WTC11 (cell line): ENCODE measurements at regions not wholly inside any gene's neighbourhood (a gene's known extent, or its start where the extent isn't known, plus 50 kb on each side); places are given as distances from the start of the nearest gene placed in this dataset.

ENCODE experiments used
- ATAC-seq: fragments of 200-7000 bp; cut with Tn5 transposase; 2 replicates; pipeline ENCODE4 v1.10.0; 2021; ENCODE audit warnings: mild to moderate bottlenecking, moderate library complexity
- CTCF ChIA-PET: fragments of 300-600 bp; sonication (Branson Sonifier 250); formaldehyde crosslinking; loops from one replicate; lab custom pipeline; 2021; ENCODE audit warnings: antibody characterized with exemption; lab: Charles Lee
- POLR2A ChIA-PET: fragments of 350-600 bp; sonication (Branson Sonifier 250); formaldehyde crosslinking; loops from one replicate; lab custom pipeline; 2021; ENCODE audit warnings: antibody characterized with exemption; lab: Charles Lee
- DNase-seq: peaks from one replicate; pipeline ENCODE4 v3.0.0; 2021; ENCODE audit warnings: low spot score
- H3K27ac Mint-ChIP-seq: 2 replicates; pipeline ENCODE4 v1.8.0; 2021; ENCODE audit warnings: mixed read lengths
- H3K27me3 Mint-ChIP-seq: 2 replicates; pipeline ENCODE4 v1.8.0; 2021; ENCODE audit warnings: low read depth, mild to moderate bottlenecking, moderate library complexity, mixed read lengths
- H3K36me3 Mint-ChIP-seq: 2 replicates; pipeline ENCODE4 v1.8.0; 2021; ENCODE audit warnings: mixed read lengths
- H3K4me1 Mint-ChIP-seq: 2 replicates; pipeline ENCODE4 v1.8.0; 2022; ENCODE audit warnings: mixed read lengths
- H3K4me3 Mint-ChIP-seq: 2 replicates; pipeline ENCODE4 v1.8.0; 2021; ENCODE audit warnings: mild to moderate bottlenecking, moderate library complexity, mixed read lengths
- H3K9me3 Mint-ChIP-seq: 2 replicates; pipeline ENCODE4 v1.8.0; 2021; ENCODE audit warnings: mixed read lengths
- AFF4 ChIP-seq: sonication (generic); formaldehyde crosslinking; IDR thresholded peaks from 2 replicates; pipeline ENCODE4 v1.8.1; 2023; ENCODE audit warnings: mild to moderate bottlenecking, missing genetic modification reagents, borderline replicate concordance
- AR ChIP-seq: fragments of 250-450 bp; sonication (Bioruptor Pico); IDR thresholded peaks from 2 replicates; pipeline ENCODE4 v1.9.0; 2021; ENCODE audit warnings: mild to moderate bottlenecking
- CREM ChIP-seq: sonication (generic); formaldehyde crosslinking; IDR thresholded peaks from 2 replicates; pipeline ENCODE4 v1.8.1; 2022; ENCODE audit warnings: mild to moderate bottlenecking, missing genetic modification reagents, moderate library complexity
- CTCF ChIP-seq: fragments of 200-600 bp; IDR thresholded peaks from 2 replicates; pipeline ENCODE4 v1.8.0; 2022; ENCODE audit warnings: antibody characterized with exemption
- E2F4 ChIP-seq: sonication (generic); formaldehyde crosslinking; IDR thresholded peaks from 2 replicates; pipeline ENCODE4 v1.8.1; 2022; ENCODE audit warnings: low read depth, mild to moderate bottlenecking, moderate library complexity, missing genetic modification reagents, borderline replicate concordance
- EMX1 ChIP-seq: fragments of 250-450 bp; sonication (Bioruptor Pico); IDR thresholded peaks from 2 replicates; pipeline ENCODE4 v1.8.0; 2021; ENCODE audit warnings: mild to moderate bottlenecking
- ERG ChIP-seq: fragments of 250-450 bp; sonication (Bioruptor Pico); IDR thresholded peaks from 2 replicates; pipeline ENCODE4 v1.8.0; 2021; ENCODE audit warnings: mild to moderate bottlenecking
- ETV6 ChIP-seq: sonication (generic); formaldehyde crosslinking; IDR thresholded peaks from 2 replicates; pipeline ENCODE4 v1.8.1; 2022; ENCODE audit warnings: mild to moderate bottlenecking, missing genetic modification reagents
- MAX ChIP-seq: sonication (generic); formaldehyde crosslinking; IDR thresholded peaks from 2 replicates; pipeline ENCODE4 v1.8.0; 2022; ENCODE audit warnings: mild to moderate bottlenecking, missing genetic modification reagents
- MXD4 ChIP-seq: fragments of 250-450 bp; sonication (Bioruptor Pico); IDR thresholded peaks from 2 replicates; pipeline ENCODE4 v1.8.0; 2021; ENCODE audit warnings: mild to moderate bottlenecking, moderate library complexity, borderline replicate concordance
- NFATC4 ChIP-seq: fragments of 250-450 bp; sonication (Bioruptor Pico); IDR thresholded peaks from 2 replicates; pipeline ENCODE4 v1.9.0; 2021; ENCODE audit warnings: mild to moderate bottlenecking
- NR1H2 ChIP-seq: sonication (generic); formaldehyde crosslinking; IDR thresholded peaks from 2 replicates; pipeline ENCODE4 v1.9.0; 2021; ENCODE audit warnings: mild to moderate bottlenecking, moderate library complexity, missing genetic modification reagents
- SMAD3 ChIP-seq: sonication (generic); formaldehyde crosslinking; IDR thresholded peaks from 2 replicates; pipeline ENCODE4 v1.8.0; 2022; ENCODE audit warnings: missing genetic modification reagents, mild to moderate bottlenecking, borderline replicate concordance
- USF2 ChIP-seq: sonication (generic); formaldehyde crosslinking; IDR thresholded peaks from 2 replicates; pipeline ENCODE4 v1.8.1; 2023; ENCODE audit warnings: mild to moderate bottlenecking, missing genetic modification reagents, moderate library complexity
- ZMAT4 ChIP-seq: fragments of 250-450 bp; sonication (Bioruptor Pico); IDR thresholded peaks from 2 replicates; pipeline ENCODE4 v1.9.0; 2021; ENCODE audit warnings: mild to moderate bottlenecking
- ZNF281 ChIP-seq: sonication (generic); formaldehyde crosslinking; IDR thresholded peaks from 2 replicates; pipeline ENCODE4 v1.8.0; 2023; ENCODE audit warnings: mild to moderate bottlenecking, missing genetic modification reagents
- ZNF396 ChIP-seq: fragments of 250-450 bp; sonication (Bioruptor Pico); IDR thresholded peaks from 2 replicates; pipeline ENCODE4 v1.8.0; 2021; ENCODE audit warnings: mild to moderate bottlenecking, moderate library complexity, borderline replicate concordance

- no peak for TF ChIP-seq AFF4 (CRISPR knock-in tag)
- TF ChIP-seq, all 79 proteins: peak for 0
Observed at GRCh38 chr3:194905696-194906095, 220.0 kb downstream of the FAM43A start (continued).

GRCh38 chr3:194906229-194906629 is 220.5 kb downstream of the FAM43A start:
- no peaks in the 10 kb centered on the region for H3K4me1 Mint-ChIP-seq
- DNase-seq (no peak), ATAC-seq (no peak)
- H3K27me3 Mint-ChIP-seq: peaks cover 3% of the 10 kb centered on the region; the same call in 1 of the 2 replicates
- no peak for TF ChIP-seq USF2 (CRISPR knock-in tag)
- TF ChIP-seq ZMAT4 (CRISPR knock-in tag): no peak
- no peak for TF ChIP-seq MAX (CRISPR knock-in tag)
- TF ChIP-seq NR1H2 (CRISPR knock-in tag): no peak
- no peak for TF ChIP-seq ETV6 (CRISPR knock-in tag)
- no peak for TF ChIP-seq MXD4
- no peak for TF ChIP-seq EMX1 (CRISPR knock-in tag)
- TF ChIP-seq SMAD3 (CRISPR knock-in tag): no peak
- TF ChIP-seq CREM (CRISPR knock-in tag): no peak
- no peak for TF ChIP-seq CTCF
- CTCF ChIA-PET: no interaction called here
- H3K36me3 Mint-ChIP-seq: peaks cover 13% of the 10 kb centered on the region
- peaks cover 29% of the 10 kb centered on the region for H3K9me3 Mint-ChIP-seq
- H3K27ac Mint-ChIP-seq: no peak overlapping the region
- POLR2A ChIA-PET: no interaction called here
- H3K4me3 Mint-ChIP-seq: no peak overlapping the region

GRCh38 chr3:194906970-194907629 is 221.4 kb downstream of the FAM43A start:
- DNase-seq: no peak
- Mint-ChIP-seq H3K27ac (no peak overlapping the region), H3K9me3 (peaks cover 29% of the 10 kb centered on the region), H3K36me3 (peaks cover 13% of the 10 kb centered on the region), H3K4me3 (no peak overlapping the region), H3K4me1 (no peaks in the 10 kb centered on the region), H3K27me3 (peaks cover 3% of the 10 kb centered on the region; the same call in 1 of the 2 replicates)
- no peak for ATAC-seq
- CTCF ChIA-PET: no interaction called here
- POLR2A ChIA-PET: no interaction called here
- TF ChIP-seq ERG: no peak
- TF ChIP-seq E2F4 (CRISPR knock-in tag): no peak
- no peak for TF ChIP-seq ZNF281
- no peak for TF ChIP-seq NFATC4 (CRISPR knock-in tag)
- no peak for TF ChIP-seq ZNF396 (CRISPR knock-in tag)
- no peak for TF ChIP-seq AR (CRISPR knock-in tag)
